PC-9 (cell line): ENCODE measurements at regions not wholly inside any gene's neighbourhood (a gene's known extent, or its start where the extent isn't known, plus 50 kb on each side); places are given as distances from the start of the nearest gene placed in this dataset.

ENCODE experiments used
- EZH2 ChIP-seq: fragments of 200-600 bp; sonication (generic); IDR thresholded peaks from 2 replicates; pipeline ENCODE4 v1.8.0; 2017; ENCODE audit warnings: antibody characterized with exemption, low read depth
- TF ChIP-seq, protein P1 (sequence below): fragments of 200-600 bp; sonication (generic); conservative IDR thresholded peaks from 2 replicates; pipeline ENCODE4 v1.6.1; 2017; ENCODE audit warnings: mixed run types, antibody characterized with exemption, mild to moderate bottlenecking, moderate library complexity

DNA sequence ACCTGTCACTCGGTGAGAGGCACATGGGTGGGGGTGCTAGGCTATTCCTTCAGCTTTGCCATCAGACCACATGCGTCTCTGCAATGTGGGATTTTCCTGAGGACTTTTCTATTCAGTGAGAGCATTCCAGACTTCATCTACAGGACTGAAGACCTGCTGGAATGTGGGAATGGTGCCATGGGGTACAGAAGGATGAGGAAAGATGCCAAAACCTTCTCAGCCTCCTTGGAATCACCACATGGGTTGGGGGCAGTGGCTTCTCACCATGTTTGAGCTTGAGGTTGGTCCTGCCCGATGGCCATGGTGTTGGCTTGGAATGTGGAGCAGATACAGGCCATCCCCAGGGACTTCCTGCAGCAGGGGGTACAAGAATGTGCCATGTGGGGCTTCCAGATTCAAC lies 80.9 kb upstream of the KLF13 start:
- TF ChIP-seq, protein P1, sequence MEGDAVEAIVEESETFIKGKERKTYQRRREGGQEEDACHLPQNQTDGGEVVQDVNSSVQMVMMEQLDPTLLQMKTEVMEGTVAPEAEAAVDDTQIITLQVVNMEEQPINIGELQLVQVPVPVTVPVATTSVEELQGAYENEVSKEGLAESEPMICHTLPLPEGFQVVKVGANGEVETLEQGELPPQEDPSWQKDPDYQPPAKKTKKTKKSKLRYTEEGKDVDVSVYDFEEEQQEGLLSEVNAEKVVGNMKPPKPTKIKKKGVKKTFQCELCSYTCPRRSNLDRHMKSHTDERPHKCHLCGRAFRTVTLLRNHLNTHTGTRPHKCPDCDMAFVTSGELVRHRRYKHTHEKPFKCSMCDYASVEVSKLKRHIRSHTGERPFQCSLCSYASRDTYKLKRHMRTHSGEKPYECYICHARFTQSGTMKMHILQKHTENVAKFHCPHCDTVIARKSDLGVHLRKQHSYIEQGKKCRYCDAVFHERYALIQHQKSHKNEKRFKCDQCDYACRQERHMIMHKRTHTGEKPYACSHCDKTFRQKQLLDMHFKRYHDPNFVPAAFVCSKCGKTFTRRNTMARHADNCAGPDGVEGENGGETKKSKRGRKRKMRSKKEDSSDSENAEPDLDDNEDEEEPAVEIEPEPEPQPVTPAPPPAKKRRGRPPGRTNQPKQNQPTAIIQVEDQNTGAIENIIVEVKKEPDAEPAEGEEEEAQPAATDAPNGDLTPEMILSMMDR: no peak
- no peak for TF ChIP-seq EZH2
